ENCODE measurements at regions not wholly inside any gene's neighbourhood (a gene's known extent, or its start where the extent isn't known, plus 50 kb on each side); places are given as distances from the start of the nearest gene placed in this dataset.
A peak's percentile ranks its signal among the peaks of the same experiment; 100 is the strongest.

DNA sequence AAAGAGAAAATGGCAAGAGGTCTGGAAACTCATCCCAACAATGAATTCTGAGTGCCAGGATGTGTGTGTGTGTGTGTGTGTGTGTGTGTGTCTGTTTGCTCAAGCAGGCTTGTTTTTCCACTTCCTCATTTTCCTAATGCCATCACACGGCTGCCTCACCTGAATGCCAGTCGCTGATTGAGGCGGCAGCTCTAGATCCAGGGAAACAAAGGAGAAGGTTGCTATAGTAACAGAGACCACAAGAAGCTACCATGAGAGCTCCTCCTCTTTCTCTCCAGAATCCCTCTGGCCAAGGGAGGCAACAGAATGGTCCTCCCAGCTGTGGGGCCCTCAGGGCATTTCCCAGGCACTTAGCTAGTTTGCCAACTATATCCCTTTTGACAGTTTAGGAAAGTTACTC lies 241.1 kb upstream of the TSHZ2 start:
- H3K27ac Mint-ChIP-seq = no peak overlapping the region
- no peak overlapping the region for H3K4me2 ChIP-seq (replicated peaks; ENCODE audit: extremely low read depth, low read length, poor library complexity, severe bottlenecking)
- no CpG with 5 or more reads among the region's 3 CpGs for WGBS (ENCODE audit: insufficient coverage)
- peaks cover 3 to 15% of the 10 kb centered on the region in 2 donors for H3K9me3 ChIP-seq (replicated peaks in 1 of 2; ENCODE audit: control insufficient read depth in 1 of 2, insufficient read depth in 1 of 2, low read length in 2 of 2)
- H3K9me3 Mint-ChIP-seq = peaks cover 0 to 19% (median 18%) of the 10 kb centered on the region in 7 donors
- H3K9ac ChIP-seq (ENCODE audit: insufficient read depth, low read length, poor library complexity, severe bottlenecking) = no peak overlapping the region
- H2AFZ ChIP-seq (ENCODE audit: insufficient read depth, low read depth, low read length, poor library complexity, severe bottlenecking) = no peak overlapping the region
- H3K4me3 Mint-ChIP-seq = no peak overlapping the region
- no peaks in the 10 kb centered on the region for H3K79me2 ChIP-seq (ENCODE audit: insufficient read depth, low read length)
- DNase-seq = no peak
- no peak overlapping the region for H3K27ac ChIP-seq (ENCODE audit: low read depth in 1 of 2, low read length in 2 of 2)
- no peaks in the 10 kb centered on the region for H3K36me3 ChIP-seq (replicated peaks in 1 of 2; ENCODE audit: control insufficient read depth in 1 of 2, insufficient read depth in 2 of 2, low read length in 2 of 2)
- H3K36me3 Mint-ChIP-seq = no peaks in the 10 kb centered on the region
- H3K4me3 ChIP-seq (replicated peaks in 1 of 3; ENCODE audit: low read depth in 2 of 3, low read length in 3 of 3) = no peak overlapping the region
- no peaks in the 10 kb centered on the region for H3K4me1 ChIP-seq (ENCODE audit: control insufficient read depth in 1 of 2, insufficient read depth in 2 of 2, low read length in 2 of 2)
- H3K27me3 Mint-ChIP-seq (ENCODE audit: low read depth in 3 of 3) = peaks cover 0 to 3% (median 2%) of the 10 kb centered on the region in 3 donors
- H4K20me1 ChIP-seq (ENCODE audit: insufficient read depth, low read length) = no peaks in the 10 kb centered on the region
- intact Hi-C loops (cut with micrococcal nuclease) = no loop called here
- TF ChIP-seq, protein P1, sequence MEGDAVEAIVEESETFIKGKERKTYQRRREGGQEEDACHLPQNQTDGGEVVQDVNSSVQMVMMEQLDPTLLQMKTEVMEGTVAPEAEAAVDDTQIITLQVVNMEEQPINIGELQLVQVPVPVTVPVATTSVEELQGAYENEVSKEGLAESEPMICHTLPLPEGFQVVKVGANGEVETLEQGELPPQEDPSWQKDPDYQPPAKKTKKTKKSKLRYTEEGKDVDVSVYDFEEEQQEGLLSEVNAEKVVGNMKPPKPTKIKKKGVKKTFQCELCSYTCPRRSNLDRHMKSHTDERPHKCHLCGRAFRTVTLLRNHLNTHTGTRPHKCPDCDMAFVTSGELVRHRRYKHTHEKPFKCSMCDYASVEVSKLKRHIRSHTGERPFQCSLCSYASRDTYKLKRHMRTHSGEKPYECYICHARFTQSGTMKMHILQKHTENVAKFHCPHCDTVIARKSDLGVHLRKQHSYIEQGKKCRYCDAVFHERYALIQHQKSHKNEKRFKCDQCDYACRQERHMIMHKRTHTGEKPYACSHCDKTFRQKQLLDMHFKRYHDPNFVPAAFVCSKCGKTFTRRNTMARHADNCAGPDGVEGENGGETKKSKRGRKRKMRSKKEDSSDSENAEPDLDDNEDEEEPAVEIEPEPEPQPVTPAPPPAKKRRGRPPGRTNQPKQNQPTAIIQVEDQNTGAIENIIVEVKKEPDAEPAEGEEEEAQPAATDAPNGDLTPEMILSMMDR (IDR thresholded peaks at IDR 0.05) = no peak
- no peaks in the 10 kb centered on the region for H3K4me1 Mint-ChIP-seq
- H3K27me3 ChIP-seq (ENCODE audit: control insufficient read depth in 2 of 2, insufficient read depth in 2 of 2, low read length in 2 of 2) = no peaks in the 10 kb centered on the region

DNA sequence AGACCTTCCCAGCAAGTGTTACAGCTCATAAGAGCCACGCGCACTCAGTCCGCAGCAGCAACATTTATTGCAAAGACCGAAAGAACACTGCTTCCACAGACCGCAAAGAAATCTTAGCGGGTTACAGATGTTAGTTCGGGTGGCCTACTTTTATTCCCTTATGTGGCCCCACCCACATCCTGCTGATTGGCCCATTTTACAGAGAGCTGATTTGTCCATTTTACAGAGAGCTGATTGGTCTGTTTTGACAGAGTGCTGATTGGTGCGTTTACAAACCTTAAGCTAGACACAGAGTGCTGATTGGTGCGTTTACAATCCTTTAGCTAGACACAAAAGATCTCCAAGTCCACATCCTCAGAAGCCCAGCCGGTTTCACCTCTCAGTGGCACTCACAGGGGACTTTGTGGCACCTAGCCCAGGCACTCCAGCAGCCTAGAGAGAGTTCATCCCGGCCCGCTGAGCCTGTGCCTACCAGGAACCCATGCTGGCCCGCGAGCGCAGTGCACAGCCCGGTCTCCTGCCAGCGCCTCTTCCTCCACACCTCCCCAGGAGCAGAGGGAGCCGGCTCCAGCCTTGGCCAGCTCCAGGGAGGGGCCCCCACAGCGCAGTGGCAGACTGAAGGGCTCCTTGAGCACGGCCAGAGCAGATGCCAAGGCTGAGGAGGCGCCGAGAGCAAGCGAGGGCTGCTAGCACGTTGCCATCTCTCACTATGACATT lies 244.3 kb upstream of the TSHZ2 start:
- DNase-seq = no peak
- Histone ChIP-seq H2AFZ (ENCODE audit: insufficient read depth, low read depth, low read length, poor library complexity, severe bottlenecking) (no peak overlapping the region), H3K27me3 (ENCODE audit: control insufficient read depth in 2 of 2, insufficient read depth in 2 of 2, low read length in 2 of 2) (no peaks in the 10 kb centered on the region), H3K9ac (ENCODE audit: insufficient read depth, low read length, poor library complexity, severe bottlenecking) (no peak overlapping the region), H4K20me1 (ENCODE audit: insufficient read depth, low read length) (no peaks in the 10 kb centered on the region), H3K27ac (ENCODE audit: low read depth in 1 of 2, low read length in 2 of 2) (no peak overlapping the region), H3K4me3 (replicated peaks in 1 of 3; ENCODE audit: low read depth in 2 of 3, low read length in 3 of 3) (no peak overlapping the region), H3K4me2 (replicated peaks; ENCODE audit: extremely low read depth, low read length, poor library complexity, severe bottlenecking) (no peak overlapping the region), H3K36me3 (replicated peaks in 1 of 2; ENCODE audit: control insufficient read depth in 1 of 2, insufficient read depth in 2 of 2, low read length in 2 of 2) (no peaks in the 10 kb centered on the region), H3K79me2 (ENCODE audit: insufficient read depth, low read length) (no peaks in the 10 kb centered on the region), H3K4me1 (ENCODE audit: control insufficient read depth in 1 of 2, insufficient read depth in 2 of 2, low read length in 2 of 2) (no peaks in the 10 kb centered on the region), H3K9me3 (replicated peaks in 1 of 2; ENCODE audit: control insufficient read depth in 1 of 2, insufficient read depth in 1 of 2, low read length in 2 of 2) (peaks cover 3 to 15% of the 10 kb centered on the region in 2 donors)
- H3K36me3 Mint-ChIP-seq = no peaks in the 10 kb centered on the region
- peaks cover 0 to 5% (median 2%) of the 10 kb centered on the region in 3 donors for H3K27me3 Mint-ChIP-seq (ENCODE audit: low read depth in 3 of 3)
- no peaks in the 10 kb centered on the region for H3K4me1 Mint-ChIP-seq
- TF ChIP-seq, protein P1 (IDR thresholded peaks at IDR 0.05) = no peak
- H3K4me3 Mint-ChIP-seq = no peak overlapping the region
- H3K9me3 Mint-ChIP-seq = peaks cover 0 to 22% (median 15%) of the 10 kb centered on the region in 7 donors
- WGBS (ENCODE audit: insufficient coverage) = 94% methylated on average over 14 of the region's 24 CpGs
- intact Hi-C loops (cut with micrococcal nuclease) = no loop called here
- peak overlapping the region in 1 of 7 donors; percentile 23 for H3K27ac Mint-ChIP-seq

Measured in CD14-positive monocyte (primary cell).